Pancreas (tissue), 10 donors: ENCODE measurements at regions not wholly inside any gene's neighbourhood (a gene's known extent, or its start where the extent isn't known, plus 50 kb on each side); places are given as distances from the start of the nearest gene placed in this dataset.

Source experiments
- ATAC-seq, 4 donors: fragments of 200-7000 bp; cut with Tn5 transposase; one replicate each; pipeline versions ENCODE4 v1.8.0 to v1.9.1; 2020; ENCODE audit warnings: mild to moderate bottlenecking in 4 of 4, moderate library complexity in 4 of 4
- DNase-seq, 6 donors: peaks; one replicate each; pipeline ENCODE4 v3.0.0-alpha.2; 2020
- FAIRE-seq: peaks from 2 replicates; lab custom pipeline; 2012; peaks lifted over from hg19 to GRCh38; lab: Jason Lieb, UNC
- H3K27ac ChIP-seq, 4 donors: fragments of 200-600 bp; sonication (generic); 1 replicate in 3 of 4; 2 replicates in 1 of 4; pipeline versions ENCODE4 v1.5.0 to v1.8.0; 2020
- H3K27me3 ChIP-seq, 4 donors: fragments of 200-600 bp; one replicate each; pipeline ENCODE4 v1.8.0; 2021
- H3K36me3 ChIP-seq, 3 donors: fragments of 200-600 bp; sonication (generic) in 1 of 3; one replicate each; pipeline versions ENCODE4 v1.5.0 to v1.8.0; 2020 to 2021
- H3K4me1 ChIP-seq, 3 donors: fragments of 200-600 bp; one replicate each; pipeline ENCODE4 v1.8.0; 2021
- H3K4me3 ChIP-seq, 4 donors: fragments of 200-600 bp; sonication (generic) in 2 of 4; one replicate each; pipeline versions ENCODE4 v1.5.0 to v1.8.0; 2020 to 2021
- H3K9me3 ChIP-seq, 4 donors: fragments of 200-600 bp; one replicate each; pipeline ENCODE4 v1.8.0; 2021
- CTCF ChIP-seq, 4 donors: fragments of 200-600 bp; sonication (generic) in 3 of 4; IDR thresholded peaks; one replicate each; pipeline versions ENCODE4 v1.5.0 to v1.8.0; 2021; ENCODE audit warnings: antibody characterized with exemption in 4 of 4
- WGBS, 2 donors: extraction: QIAGEN DNeasy Blood & Tissue Kit; methylation state at CpG; one replicate each; pipeline ENCODE4 v1.1.7; 2013; 5-methylcytosine and 5-hydroxymethylcytosine counted together
- intact Hi-C, 3 donors: fragments of 100-400 bp; cut with DNase I; formaldehyde crosslinking; loops; one replicate each; pipeline versions ENCODE4 v1.11.1 to v1.14.2; 2022
- donor health status: healthy with polysubstance abuse.
- donor health status: DM: no; HTN: no; CAD: no; lungs with moderate emphysema.
- donor health status: DM: no; HTN: no; CAD: no.
- donor health status: control.
- donor health status: control.
- donor health status: Bipolar disorder and iron deficiency.
- donor health status: DM: yes; HTN: yes; CAD: no.
- donor health status: DM: no; HTN: no; CAD: no.
- donor health status: DM: no; HTN: no; CAD: no.
- donor health status: DM: yes; HTN: yes; CAD: no.

- TF ChIP-seq CTCF (IDR thresholded peaks at IDR 0.05), result no peak
- 21 to 25% methylated on average over 3 of the region's 3 CpGs for WGBS, 2 donors
Observed at GRCh38 chr3:159482241-159482993, 506.2 kb upstream of the IL12A start.

GRCh38 chr3:159482994-159483367 lies 505.7 kb upstream of the IL12A start:
- Histone ChIP-seq H3K36me3 (no peaks in the 10 kb centered on the region), H3K9me3 (no peaks in the 10 kb centered on the region), H3K27ac (no peak overlapping the region), H3K27me3 (no peaks in the 10 kb centered on the region), H3K4me3 (no peak overlapping the region), H3K4me1 (no peaks in the 10 kb centered on the region)
- intact Hi-C loops, result no loop called here
- ATAC-seq (no peak), DNase-seq (no peak), FAIRE-seq (no peak)
- 43 to 46% methylated on average over 5 of the region's 5 CpGs for WGBS, 2 donors
- no peak for TF ChIP-seq CTCF (IDR thresholded peaks at IDR 0.05)

More at GRCh38 chr3:159482241-159482993, 506.2 kb upstream of the IL12A start:
- H3K36me3 ChIP-seq, result no peaks in the 10 kb centered on the region
- no peaks in the 10 kb centered on the region for H3K9me3 ChIP-seq
- H3K4me1 ChIP-seq, result no peaks in the 10 kb centered on the region
- H3K27ac ChIP-seq, result no peak overlapping the region
- H3K4me3 ChIP-seq, result no peak overlapping the region
- no peak for ATAC-seq
- DNase-seq, result no peak
- no peaks in the 10 kb centered on the region for H3K27me3 ChIP-seq
- FAIRE-seq, result no peak
- intact Hi-C loops, result no loop called here

GRCh38 chr3:159486580-159486979 lies 502.1 kb upstream of the IL12A start:
- H3K4me1 ChIP-seq, result no peaks in the 10 kb centered on the region
- FAIRE-seq (no peak), ATAC-seq (no peak), DNase-seq (no peak)
- TF ChIP-seq CTCF (IDR thresholded peaks at IDR 0.05), result no peak
- 45 to 76% methylated on average over 2 of the region's 2 CpGs for WGBS, 2 donors
- no peaks in the 10 kb centered on the region for H3K36me3 ChIP-seq
- no peaks in the 10 kb centered on the region for H3K27me3 ChIP-seq
- H3K4me3 ChIP-seq, result no peak overlapping the region
- H3K9me3 ChIP-seq, result no peaks in the 10 kb centered on the region
- intact Hi-C loops, result no loop called here
- no peak overlapping the region for H3K27ac ChIP-seq

- WGBS, 2 donors, result 32 to 37% methylated on average over 2 of the region's 2 CpGs
- H3K9me3 ChIP-seq, result no peaks in the 10 kb centered on the region
- no peak overlapping the region for H3K27ac ChIP-seq
- FAIRE-seq (no peak), ATAC-seq (no peak), DNase-seq (no peak)
- no peaks in the 10 kb centered on the region for H3K4me1 ChIP-seq
- no peak for TF ChIP-seq CTCF (IDR thresholded peaks at IDR 0.05)
- no peaks in the 10 kb centered on the region for H3K36me3 ChIP-seq
- no peak overlapping the region for H3K4me3 ChIP-seq
- no peaks in the 10 kb centered on the region for H3K27me3 ChIP-seq
- intact Hi-C loops, result no loop called here
Observed at GRCh38 chr3:159487304-159487703, 501.3 kb upstream of the IL12A start.

- no peaks in the 10 kb centered on the region for H3K36me3 ChIP-seq
- no peak overlapping the region for H3K4me3 ChIP-seq
- intact Hi-C loops, result no loop called here
- H3K4me1 ChIP-seq, result no peaks in the 10 kb centered on the region
- no peaks in the 10 kb centered on the region for H3K9me3 ChIP-seq
- TF ChIP-seq CTCF (IDR thresholded peaks at IDR 0.05), result no peak
- H3K27me3 ChIP-seq, result no peaks in the 10 kb centered on the region
- ATAC-seq (no peak), DNase-seq (no peak), FAIRE-seq (no peak)
- no peak overlapping the region for H3K27ac ChIP-seq
- 61 to 69% methylated on average over 2 of the region's 2 CpGs for WGBS, 2 donors
Observed at GRCh38 chr3:159488602-159489001, 500.0 kb upstream of the IL12A start.
